GM18867 (cell line): ENCODE measurements at regions not wholly inside any gene's neighbourhood (a gene's known extent, or its start where the extent isn't known, plus 50 kb on each side); places are given as distances from the start of the nearest gene placed in this dataset.
"Not testable (repeated sequence)": the region's sequence is repeated elsewhere in the genome, so short reads cannot be mapped to it uniquely, and the experiment has no call there.

ENCODE experiments used
- ATAC-seq: cut with Tn5 transposase; IDR thresholded peaks from one replicate; pipeline ENCODE4 v1.9.1; 2021; ENCODE audit warnings: mild to moderate bottlenecking, moderate library complexity; ENCODE audit not compliant: unreplicated experiment

DNA sequence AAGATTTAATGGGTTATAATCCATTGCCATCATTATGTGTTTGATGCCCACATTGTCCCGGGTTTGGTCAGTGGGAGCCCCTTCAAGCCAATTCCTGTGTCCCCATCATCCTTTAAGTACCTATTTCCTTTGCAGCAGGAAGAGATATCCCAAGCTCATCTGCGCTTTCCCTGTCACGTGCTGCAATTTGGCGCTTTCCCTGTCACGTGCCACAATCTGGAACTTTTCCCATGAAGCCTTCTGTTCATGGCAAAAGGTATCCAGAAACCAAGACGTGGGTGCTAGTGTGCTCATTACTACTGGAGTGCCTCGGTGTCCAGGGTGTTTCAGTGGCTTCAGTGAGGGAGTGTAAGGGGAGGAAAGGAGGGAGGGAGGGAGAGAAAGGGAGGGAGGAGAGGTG is 168.5 kb downstream of the NPIPB11 start:
- ATAC-seq: no peak

DNA sequence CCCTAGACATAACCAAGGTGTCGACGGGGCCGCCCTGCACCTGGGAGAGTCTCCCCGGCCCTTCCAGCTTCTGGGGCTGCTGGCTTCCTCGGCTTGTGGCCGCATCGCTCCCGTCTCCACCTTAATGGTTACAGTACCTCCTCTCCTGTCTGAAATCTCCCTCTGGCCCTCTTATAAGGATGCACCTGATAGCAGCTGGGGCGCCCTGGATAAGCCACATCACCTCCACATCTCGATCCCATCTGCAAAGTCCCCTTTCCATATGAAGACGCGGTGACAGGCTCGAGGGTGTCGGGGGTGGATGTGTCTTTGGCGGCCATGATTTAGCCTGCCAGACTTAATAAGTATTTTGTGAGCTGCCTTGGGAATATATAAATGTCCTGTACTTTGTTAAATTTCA is 169.0 kb downstream of the NPIPB11 start:
- ATAC-seq: not testable (repeated sequence)

DNA sequence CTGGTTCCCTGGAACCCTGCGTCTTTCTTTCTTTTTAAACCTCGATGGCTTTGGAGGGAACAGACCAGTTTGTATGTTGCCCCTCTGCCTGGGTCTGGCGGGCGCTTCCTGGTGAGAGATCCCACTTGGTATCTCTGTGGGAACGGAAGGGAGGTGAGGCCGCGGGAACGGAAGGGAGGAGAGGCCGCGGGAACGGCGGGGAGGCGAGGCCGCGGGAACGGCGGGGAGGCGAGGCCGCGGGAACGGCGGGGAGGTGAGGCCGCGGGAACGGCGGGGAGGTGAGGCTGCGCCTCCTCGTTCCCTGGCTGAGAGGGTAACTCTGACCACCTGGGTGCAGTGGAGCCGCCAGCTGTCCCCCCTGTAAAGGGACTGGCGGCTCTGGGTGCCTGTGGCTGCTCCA is 169.5 kb downstream of the NPIPB11 start:
- ATAC-seq: not testable (repeated sequence)

DNA sequence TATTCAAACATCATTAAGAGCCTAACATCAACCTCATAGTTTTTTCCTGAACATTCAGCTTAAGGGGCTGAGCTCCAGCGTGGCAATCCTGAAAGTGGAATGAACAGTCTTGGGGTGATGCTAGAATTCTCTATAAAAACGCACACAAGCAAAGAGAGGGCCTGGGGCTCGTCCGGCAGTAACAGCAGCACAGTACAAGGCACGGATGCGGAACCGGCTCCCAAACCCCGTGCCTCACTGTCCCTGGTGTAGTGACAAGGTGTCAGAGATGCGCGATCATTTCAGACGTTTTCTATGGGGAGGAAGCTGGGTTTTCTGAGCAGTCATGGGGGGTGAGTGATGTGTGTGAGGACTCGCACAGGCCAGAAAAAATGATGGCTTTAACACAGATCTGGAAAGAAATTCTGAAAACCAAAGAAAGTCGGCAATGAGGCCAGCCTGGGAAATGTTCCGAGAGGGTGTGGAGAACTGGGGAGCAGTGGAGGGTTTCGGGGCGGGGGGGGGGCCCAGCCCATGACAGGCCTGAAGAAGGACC is 170.6 kb downstream of the NPIPB11 start:
- not testable (repeated sequence) for ATAC-seq

DNA sequence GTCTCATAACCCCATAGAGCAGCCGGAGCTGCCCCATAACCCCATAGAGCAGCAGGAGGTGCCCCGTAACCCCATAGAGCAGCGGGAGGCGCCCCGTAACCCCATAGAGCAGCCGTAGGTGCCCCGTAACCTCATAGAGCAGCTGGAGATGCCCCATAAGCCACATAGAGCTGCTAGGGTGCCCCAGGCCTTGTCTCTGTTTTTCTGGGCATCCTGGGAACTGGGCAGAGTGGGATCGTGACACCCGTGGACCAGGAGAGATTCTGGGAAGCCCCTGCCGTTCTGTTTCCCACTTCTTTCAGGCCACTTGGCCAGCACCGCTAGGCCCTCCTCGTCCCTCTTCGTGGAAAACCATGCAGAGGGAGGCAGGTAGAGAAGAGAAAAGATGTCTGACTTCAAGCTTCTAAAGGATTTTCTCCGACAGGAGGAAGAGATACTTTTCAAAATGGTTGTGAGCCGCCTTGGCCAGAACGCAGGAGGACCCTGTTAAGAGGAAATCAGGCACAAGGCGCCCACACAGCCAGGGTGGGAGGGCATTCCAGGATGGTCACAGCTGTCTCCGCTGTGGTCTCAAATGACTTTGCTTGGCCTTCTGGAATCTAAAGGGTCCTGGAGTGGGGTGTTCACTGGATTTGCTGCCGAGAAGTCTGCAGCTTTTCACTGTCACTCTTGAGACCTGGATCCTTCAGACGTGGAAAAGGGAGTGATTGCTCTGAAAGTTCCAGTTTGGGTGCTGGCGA is 171.8 kb downstream of the NPIPB11 start:
- ATAC-seq: not testable (repeated sequence)

DNA sequence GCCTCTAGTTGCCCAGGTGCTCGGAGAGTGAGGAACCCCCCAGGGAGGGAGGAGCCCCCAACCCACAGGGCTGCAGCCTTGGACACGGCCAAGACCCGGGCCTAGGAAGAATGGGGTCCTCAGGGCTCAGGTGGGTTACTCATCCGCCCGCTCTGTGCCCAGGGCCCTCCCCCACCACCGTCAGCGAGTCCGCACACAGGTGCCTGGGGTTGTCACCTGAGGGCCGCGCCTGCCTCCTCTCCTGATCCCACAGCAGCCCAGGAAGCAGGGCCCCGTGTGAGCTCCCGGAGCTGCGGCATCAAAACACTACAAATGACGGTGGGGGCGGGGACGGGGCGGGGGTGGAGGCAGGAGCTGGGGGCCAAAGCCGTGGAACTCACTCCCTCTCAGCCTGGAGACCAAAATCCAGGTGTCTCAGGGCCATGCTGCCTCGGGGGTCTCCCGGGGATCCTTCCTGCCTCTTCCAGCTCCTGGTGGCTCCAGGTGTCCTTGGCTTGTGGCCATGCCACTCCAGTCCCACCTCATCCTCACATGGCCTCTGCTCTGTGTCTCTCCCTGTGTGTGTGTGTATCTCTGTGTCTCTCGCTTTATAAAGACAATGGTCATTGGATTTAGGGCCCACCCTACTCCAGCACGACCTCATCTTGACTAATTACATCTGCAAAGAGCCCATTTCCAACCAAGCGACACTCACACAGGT is 172.7 kb downstream of the NPIPB11 start:
- ATAC-seq: not testable (repeated sequence)

DNA sequence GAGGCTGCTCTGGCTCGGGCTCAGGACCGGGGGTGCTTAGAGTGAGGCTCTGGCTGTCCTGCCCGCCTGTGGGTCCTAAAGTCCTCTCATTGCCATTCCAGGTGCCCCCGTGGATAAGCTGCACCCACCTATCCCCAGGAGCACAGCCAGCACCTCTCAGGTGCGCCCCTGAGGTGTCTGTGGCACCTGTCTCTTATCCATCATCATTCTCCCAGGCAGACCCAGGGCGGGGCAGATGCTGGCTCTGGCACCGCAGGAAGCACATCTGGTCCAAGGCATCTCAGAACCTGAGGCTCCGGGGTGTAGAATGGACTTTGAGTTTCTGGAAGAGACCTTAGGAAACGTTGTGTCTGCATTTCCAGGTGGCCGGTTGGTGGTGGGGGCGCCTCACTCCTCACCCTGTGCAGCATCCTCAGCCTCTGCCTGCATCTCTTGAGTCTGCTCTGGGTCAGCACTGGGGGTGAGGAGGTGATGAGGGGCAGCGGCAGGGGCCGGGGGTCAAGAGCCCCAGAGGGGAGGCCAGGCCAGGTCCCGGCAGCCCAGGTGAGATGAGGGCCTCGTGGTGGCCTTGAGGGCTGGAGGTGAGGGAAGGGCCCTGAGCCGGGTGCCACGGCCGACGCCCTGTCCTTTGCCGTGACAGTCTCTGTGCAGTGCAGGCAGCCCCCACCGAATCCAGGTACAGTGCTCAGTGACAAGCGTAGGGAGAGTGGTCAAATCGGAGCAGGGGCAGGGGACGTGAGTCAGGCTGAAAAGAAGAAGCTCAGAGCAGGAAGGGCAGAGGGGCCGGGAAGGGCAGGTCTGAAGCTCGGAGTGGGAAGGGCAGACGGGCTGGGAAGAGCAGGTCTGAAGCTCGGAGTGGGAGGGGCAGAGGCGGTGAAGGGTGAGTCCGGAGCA is 173.5 kb downstream of the NPIPB11 start:
- no peak for ATAC-seq

DNA sequence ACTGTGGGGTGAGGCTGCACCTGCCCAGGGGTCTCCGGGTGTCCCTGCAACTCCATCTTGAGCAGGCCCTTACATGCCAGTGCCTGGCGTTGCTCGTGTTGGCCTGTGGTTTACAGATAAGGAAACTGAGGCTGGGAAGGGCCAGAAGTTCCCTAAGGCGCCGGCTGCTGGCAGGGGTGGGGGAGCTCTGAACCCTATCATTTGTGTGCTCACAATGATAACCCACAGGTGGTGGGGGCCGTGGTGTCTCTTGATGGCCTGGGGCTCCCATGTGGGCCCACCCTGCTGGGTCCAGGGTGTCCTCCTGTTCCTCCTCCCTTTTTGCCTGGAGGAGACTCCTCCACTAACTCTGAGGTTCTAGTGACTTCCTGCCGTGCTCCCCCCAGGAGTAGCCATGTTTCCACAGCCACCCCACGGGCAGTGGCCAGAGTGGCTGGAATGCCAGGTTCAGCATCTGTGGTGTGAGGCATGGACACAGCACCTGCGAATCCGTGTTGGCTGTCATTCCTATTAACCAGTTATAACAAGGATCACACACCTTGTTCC is 174.3 kb downstream of the NPIPB11 start:
- ATAC-seq: not testable (repeated sequence)

DNA sequence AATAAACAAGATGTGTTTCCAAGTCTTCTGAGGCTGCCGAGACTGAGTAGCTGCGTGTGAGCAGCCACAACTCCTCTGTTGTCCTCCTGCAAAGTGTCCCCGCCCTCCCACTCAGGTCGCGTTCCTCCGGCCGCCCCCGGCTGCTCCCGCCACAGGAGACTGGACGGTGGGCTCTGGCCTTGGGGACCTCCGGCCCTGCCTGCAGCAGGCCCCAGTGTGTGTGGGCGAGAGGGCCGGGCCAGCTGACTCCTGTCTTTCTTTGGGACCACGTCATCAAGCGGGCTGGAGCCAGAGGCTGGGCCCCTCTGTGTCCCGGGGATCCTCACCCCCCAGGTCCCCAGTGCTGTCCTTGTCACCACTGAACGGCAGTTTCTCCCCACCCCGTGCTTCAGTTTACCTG is 175.3 kb downstream of the NPIPB11 start:
- ATAC-seq: no peak

DNA sequence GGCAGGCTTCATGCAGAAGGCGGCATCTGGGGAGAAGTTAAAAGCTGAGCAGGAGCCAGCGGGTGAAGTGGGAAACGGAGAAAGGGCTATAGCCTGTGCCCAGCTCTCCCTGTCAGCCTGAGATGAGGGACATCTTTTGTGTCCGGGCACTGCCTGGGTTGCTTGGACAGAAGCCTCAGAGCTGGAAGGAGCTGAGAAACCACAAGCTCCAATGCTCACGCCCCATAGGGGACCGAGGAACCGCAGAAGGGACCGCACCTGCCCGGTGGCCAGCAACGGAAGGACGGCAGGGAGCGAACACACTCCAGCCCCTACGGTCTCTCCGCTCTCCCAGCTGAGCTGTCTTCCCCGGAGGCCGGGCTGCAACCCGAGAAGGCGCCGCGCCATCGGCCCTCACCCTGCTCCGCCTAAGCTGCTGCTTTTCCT is 175.8 kb downstream of the NPIPB11 start:
- ATAC-seq: no peak

DNA sequence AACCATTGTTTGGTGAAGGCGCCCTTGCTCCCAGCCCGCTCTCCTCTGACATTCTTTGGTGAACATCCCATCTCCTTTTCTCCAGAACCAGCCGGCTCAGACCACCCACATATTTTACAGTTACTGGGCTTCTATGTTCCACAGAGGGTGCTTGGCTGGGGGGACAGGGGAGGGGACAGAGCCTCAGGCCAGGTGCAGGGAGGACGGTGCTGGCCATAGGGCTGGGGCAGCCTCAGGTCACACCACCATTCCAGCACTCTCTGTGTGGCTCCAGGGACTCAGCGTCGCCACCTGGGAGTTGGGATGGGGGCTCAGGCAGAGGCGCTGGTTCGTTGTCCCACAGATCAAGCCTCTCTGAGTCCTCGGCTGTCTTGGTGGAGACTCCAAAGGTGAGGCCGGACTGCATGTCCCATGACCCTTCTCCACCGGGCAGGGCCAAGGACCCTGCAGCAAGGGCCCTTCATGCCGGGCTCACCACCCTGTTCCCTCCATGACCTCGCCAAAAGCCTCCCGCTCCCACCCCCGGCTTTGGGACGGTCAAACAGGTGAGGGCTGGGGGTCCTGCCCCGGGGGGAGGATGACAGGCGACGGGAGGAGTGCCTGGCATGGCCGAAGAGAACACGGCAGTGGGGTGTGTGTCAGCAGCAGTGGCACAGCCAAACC is 176.4 kb downstream of the NPIPB11 start:
- not testable (repeated sequence) for ATAC-seq

DNA sequence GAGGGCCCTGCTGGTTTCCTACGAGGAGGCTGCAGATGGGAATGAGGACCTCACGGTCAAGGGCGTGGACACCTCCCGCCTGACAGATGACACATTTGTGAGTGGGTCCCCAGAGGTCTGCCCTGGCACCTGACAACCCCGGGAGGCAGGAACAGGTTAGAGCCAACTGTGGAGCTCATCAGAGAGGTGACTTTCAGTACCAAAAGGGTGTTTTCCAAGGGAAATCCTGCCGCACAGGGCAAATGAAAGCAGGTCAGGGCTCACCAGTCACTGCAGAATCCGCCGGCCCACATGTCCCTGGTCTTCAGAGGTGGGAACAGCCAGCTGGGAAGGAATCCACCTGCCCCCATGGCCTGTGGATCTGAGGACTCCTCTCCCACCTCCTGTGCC is 176.9 kb downstream of the NPIPB11 start:
- ATAC-seq: not testable (repeated sequence)

DNA sequence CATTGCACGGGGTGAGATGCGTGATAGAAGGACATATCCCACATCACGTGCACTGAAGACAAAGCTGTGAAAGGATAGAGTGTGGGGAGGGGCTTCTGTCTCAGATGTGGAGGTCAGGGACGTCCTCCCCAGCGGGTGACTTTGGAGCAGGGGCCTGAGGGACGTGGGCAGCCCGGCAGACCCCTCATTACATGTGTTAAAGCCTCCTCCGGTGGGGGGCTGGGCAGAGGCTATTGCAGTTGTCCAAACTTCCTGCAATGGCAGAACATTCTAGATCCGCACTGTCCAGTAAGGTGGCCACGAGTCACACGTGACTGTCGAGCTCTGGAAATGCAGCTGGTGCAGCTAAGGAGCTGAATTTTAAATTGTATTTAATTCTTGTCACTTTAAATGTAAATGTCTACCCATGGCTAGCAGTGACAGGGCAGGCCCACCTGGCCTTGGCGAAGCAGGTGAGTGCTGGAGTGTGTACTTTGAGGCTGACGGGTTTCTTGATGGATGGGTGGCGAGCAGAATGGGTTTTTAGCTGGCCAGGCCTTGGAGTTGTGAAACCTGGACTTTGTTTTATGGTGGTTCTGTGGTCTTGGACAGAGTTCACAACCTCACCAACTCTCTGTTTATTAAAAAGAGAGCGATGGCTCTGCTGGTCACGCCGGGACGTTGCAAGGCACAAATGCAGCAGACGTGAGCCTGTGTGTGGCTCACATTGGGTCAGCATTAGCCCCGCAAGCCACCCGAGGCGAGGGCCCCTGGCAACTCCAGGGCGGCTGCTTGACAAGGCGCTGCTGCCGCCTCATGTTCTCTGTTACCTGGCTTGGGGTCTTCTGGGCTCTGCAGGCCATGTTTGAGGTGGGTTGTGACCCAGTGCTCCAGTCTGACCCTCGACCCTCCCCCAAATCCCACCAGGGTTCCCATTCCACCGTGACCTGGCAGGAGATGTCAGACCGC is 177.6 kb downstream of the NPIPB11 start:
- not testable (repeated sequence) for ATAC-seq

DNA sequence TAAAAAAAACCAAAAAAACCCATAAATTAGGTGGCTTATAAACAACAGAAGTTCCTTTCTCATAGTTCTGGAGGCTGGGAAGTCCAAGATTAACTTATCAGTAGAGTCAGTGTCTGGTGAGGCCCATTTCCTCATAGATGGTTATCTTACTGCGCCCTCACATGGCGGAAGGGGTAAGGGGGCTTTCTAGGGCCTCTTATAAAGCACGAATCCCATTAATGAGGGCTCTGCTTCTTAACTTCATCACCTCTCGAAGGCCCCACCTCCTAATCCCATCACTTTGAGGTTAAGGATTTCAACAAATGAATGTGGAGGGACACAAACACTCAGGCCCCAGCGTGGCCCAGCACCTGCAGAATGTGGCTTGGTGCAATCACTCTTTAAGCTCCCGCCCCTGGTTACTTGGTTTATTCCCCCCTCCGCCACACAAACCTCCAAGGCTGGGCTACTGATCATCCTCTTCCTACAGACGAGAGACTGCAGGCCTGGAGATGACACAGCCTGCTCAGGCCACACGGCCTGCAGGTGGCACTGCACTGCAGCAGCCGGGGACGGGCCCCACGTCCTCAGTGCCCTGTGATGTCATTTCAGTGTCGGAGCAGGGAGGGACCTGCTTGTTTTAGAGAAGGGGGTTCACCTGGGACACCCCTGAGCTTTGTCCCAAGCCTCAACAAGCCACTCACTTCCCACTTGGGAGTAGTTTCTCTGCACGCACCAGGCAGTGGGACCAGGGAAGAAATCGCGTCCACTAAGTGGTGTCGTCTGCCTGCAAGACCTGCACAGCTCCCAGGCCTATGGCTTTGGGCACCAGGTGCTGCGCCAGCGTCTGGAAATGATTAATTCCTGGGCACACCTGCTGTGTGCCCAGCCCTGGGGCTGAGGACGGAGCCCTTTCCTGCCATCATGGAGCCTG is 178.5 kb downstream of the NPIPB11 start:
- ATAC-seq: not testable (repeated sequence)

DNA sequence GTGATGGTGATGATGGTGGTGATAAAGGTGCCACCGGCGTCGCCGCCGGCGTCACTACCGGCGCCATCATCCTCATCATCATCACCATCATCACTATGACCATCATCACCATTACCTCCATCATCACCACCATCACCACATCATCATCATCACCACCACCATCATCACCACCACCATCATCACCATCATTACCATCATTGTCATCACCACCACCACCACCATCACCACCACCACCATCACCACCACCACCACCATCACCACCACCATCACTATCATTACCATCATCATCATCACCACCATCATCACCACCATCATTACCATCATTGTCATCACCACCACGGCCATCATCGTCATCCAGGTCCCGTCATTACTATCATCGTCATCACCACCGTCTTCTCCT is 179.7 kb downstream of the NPIPB11 start:
- no peak for ATAC-seq

DNA sequence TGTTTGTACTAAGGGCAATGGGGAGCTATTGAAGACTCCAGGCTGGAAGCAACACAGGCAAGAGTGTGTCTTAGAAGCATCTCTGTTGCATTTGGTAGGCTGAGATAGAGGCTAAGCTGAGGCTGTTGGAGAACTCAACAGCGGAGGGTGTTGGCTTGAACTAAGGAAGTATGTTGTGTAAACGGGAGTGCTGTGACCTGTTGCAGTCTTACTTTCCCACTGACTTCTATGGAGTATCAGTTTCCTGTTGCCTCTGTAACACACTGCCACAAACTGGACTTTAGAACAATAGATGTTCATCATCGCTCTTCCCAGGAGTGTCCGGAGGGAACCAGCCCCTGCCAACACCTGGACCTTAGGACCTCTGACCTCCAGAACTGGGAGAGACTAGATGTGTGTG is 181.8 kb downstream of the NPIPB11 start:
- ATAC-seq: not testable (repeated sequence)

DNA sequence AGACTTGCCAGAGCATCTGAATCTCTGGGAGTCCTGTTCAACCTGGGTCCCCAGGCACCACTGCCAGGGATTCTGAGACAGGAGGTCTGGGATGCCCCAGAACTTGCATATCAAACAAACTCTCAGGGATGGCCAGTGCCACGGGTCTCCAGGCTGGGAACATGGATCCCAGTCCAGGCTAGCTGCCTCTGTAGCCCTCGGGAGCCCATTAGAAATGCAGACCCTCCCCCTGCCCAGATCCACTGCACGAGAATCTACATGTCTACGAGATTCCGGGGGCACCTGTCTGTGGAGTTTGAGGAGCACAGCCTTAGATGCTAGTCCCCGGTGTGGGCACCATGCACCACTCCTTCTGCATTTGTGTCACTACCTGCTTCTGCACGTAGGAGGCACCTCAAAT is 183.9 kb downstream of the NPIPB11 start:
- ATAC-seq: not testable (repeated sequence)

DNA sequence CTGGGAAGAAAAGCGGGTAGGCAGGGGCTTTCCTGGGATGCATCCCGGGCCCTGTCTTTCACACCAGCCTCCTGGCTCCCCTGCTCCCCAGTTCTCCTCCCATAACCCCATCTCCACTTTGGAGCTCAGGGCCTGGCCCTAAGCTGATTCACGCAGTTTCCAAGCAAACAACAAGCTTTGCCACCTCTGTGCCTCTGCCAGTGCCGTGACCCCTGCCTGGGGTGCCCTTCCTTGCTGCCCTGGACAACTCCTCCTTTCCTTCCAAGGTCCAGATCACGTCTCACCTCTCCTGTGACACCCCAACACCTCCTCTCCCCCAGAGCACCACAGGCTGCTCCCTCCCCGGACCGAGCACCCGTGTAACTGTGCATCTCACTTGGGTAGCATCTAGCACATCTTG is 184.5 kb downstream of the NPIPB11 start:
- not testable (repeated sequence) for ATAC-seq
